Epithelial cell of esophagus (primary cell): ENCODE measurements at regions not wholly inside any gene's neighbourhood (a gene's known extent, or its start where the extent isn't known, plus 50 kb on each side); places are given as distances from the start of the nearest gene placed in this dataset.
"Not testable (repeated sequence)": the region's sequence is repeated elsewhere in the genome, so short reads cannot be mapped to it uniquely, and the experiment has no call there.

ENCODE experiments used
- DNase-seq: peaks from one replicate; pipeline ENCODE4 v3.0.0; 2010; ENCODE audit warnings: low read depth
- H3K4me3 ChIP-seq: 2 replicates; pipeline ENCODE4 v1.5.1; 2011; ENCODE audit warnings: mild to moderate bottlenecking, low read length, control low read depth
- CTCF ChIP-seq: IDR thresholded peaks from 2 replicates; pipeline ENCODE4 v1.5.1; 2011; ENCODE audit warnings: low read depth, mild to moderate bottlenecking, low read length, control low read depth, inconsistent platforms; ENCODE audit not compliant: insufficient read depth; ENCODE audit errors: missing control alignments

GRCh38 chr17:30653038-30653437 is 171.5 kb downstream of the CRLF3 start:
- not testable (repeated sequence) for DNase-seq, H3K4me3 ChIP-seq

GRCh38 chr17:30650149-30650548 is 172.9 kb downstream of the GOSR1 start:
- DNase-seq, H3K4me3 ChIP-seq: not testable (repeated sequence)

DNA sequence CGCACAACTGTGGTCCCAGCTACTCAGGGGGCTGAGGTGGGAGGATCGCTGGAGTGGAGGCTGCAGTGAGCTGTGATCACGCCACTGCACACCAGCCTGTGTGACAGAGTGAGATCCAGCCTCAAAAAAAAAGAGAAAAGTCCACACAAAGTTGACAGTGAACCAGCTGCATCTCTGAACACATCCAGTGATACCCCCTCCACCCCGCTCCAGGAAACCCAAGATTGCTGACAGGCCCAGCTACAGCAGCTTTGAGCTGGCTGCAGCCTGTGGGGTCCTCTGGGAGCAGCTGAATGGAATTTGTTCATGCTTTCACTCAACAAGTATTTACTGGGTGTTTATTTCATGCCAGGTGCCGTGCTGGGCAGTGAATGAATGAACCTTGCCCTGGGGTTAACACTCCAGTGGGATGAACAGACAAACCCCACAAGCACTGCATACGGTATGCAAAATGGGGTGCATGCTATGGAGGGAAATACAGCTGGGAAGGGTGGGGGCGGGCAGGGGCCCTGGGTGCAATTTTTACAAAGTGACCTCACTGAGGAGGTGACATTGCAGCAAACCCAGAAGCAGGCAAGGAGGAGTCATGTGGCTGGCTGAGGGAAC is 170.9 kb downstream of the GOSR1 start:
- not testable (repeated sequence) for DNase-seq, H3K4me3 ChIP-seq

- not testable (repeated sequence) for DNase-seq, H3K4me3 ChIP-seq
These were observed 168.7 kb downstream of the GOSR1 start for GRCh38 chr17:30645875-30646274.

- DNase-seq, H3K4me3 ChIP-seq: not testable (repeated sequence)
These were observed 167.5 kb downstream of the GOSR1 start for GRCh38 chr17:30644713-30645112.

GRCh38 chr17:30644287-30644686 is 167.1 kb downstream of the GOSR1 start:
- not testable (repeated sequence) for H3K4me3 ChIP-seq, DNase-seq

DNA sequence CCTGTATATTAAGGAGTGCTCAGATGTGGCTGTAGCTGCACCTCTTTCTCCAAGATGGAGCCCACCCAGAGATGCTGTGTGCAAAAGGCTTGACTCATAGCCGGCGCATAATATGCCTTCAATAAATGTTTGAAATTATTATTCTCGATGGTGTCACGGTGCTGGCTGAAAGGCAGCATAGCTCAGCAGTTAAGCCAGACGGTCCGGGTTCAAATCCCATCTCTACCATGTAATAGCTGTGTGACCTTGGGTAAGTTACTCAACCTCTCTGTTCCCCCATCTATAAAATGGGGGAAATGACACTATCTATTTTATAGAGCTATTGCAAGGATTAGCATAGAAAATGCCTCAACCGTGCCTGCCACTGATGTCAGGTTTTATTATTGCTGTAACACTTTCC is 164.2 kb downstream of the GOSR1 start:
- DNase-seq, H3K4me3 ChIP-seq: not testable (repeated sequence)

DNA sequence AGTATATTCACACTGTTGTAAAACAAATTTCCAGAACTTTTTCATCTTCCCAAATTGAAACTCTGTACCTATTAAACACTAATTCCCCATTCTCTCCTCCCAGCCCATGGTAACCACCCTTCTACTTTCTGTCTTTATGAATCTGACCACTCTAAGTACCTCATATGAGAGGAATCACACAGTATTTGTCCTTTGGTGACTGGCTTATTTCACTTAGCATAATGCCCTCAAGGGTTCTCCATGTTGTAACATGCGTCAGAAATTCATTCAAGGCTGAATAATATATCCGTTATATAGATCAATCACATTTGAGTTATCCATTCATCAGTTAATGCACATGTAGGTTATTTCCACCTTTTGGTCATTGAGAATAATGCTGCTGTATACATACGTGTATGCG is 162.2 kb downstream of the GOSR1 start:
- not testable (repeated sequence) for H3K4me3 ChIP-seq, DNase-seq

- DNase-seq, result peak; percentile 11
These were observed 161.8 kb downstream of the GOSR1 start for GRCh38 chr17:30638968-30639367.

GRCh38 chr17:30631651-30632050 is 154.4 kb downstream of the GOSR1 start:
- H3K4me3 ChIP-seq, DNase-seq: not testable (repeated sequence)

More at GRCh38 chr17:30638968-30639367, 161.8 kb downstream of the GOSR1 start:
- H3K4me3 ChIP-seq, result not testable (repeated sequence)

- H3K4me3 ChIP-seq, DNase-seq: not testable (repeated sequence)
These were observed 148.2 kb downstream of the GOSR1 start for GRCh38 chr17:30625380-30625779.

DNA sequence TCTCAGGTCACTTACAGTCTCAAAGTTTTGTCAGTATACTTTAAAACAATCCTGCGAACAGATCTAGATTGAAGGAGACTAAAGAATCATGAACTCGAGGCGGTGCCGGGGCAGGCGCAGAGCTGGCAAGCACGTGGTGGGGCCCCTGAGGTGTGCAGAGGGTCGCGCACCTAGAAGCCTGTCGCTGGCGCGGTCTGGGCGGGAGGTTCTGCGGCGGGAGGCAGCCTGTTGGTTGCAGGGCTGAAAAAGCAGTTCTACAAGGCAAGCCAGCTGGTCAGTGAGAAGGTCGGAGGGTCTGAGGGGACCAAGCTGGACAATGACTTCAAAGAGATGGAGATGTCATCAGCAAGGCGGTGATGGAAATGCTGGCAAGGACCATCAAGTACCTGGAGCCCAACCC is 147.0 kb downstream of the GOSR1 start:
- DNase-seq, result not testable (repeated sequence)

DNA sequence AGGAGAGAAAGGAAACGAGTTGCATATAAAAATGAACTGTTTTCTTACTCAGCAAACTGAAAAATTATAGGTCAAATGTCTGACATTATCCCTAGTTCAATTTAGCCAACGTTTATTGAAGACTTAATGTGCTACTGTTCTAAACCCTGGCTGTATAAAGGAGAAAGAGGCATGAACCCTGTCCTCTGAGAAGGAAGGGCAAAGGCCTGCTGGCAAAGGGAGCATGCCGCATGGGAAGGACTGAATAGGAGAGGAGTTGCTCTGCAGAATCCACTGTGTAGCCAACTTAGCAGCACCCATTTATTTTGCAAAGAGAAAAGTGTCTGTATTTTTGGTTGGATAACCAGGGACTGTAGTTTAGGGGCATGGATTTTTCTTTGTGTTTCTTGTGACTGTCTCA is 132.5 kb downstream of the GOSR1 start:
- H3K4me3 ChIP-seq, DNase-seq: not testable (repeated sequence)

More for the DNA sequence above, 147.0 kb downstream of the GOSR1 start:
- H3K4me3 ChIP-seq, result not testable (repeated sequence)

- TF ChIP-seq CTCF, result no peak
- DNase-seq, result no peak
- H3K4me3 ChIP-seq, result no peak overlapping the region
These were observed 128.3 kb downstream of the GOSR1 start for GRCh38 chr17:30605523-30605922.

GRCh38 chr17:30605027-30605426 is 127.8 kb downstream of the GOSR1 start:
- TF ChIP-seq CTCF, result no peak

DNA sequence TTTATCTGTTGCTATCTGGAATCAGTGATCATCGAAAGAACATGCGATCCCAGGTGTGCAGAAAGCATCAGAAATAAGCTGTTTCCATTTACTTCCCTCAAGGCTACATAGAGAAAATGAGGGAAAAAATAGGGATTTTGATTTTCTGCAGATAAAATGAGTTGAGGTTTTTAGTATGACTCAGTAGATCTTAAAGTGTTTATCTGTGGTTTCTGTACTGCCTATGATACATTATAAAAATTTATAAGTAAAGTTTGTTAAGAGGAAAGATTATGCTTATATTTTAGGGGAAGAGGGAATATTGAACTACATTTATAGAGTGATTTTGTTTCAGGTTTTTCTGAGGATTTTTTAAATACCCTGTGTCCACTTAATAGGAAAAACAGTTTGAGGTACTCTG is 125.2 kb downstream of the GOSR1 start:
- not testable (repeated sequence) for DNase-seq, H3K4me3 ChIP-seq

More at GRCh38 chr17:30605027-30605426, 127.8 kb downstream of the GOSR1 start:
- DNase-seq, result no peak
- no peak overlapping the region for H3K4me3 ChIP-seq

DNA sequence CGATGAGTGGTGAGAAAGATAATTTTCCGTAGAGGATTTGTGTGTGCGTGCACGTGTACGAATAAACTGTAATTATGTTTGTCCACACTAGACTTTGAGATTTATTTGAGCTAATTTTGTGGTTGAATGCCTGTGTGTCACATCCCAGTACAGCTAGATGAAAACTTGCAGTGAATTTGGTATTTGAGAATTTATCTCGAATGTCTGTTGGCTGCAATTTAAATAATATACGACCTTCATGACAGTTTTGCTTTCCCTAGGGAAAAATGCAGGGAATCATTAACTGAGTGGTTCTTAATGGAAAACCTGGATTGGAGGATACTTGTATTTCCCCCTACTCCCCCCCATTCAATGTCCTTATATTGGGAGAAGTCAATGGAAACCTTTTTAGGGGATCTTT is 124.8 kb downstream of the GOSR1 start:
- peak overlapping the region; percentile 47 for H3K4me3 ChIP-seq
- not testable (repeated sequence) for DNase-seq
